GM12878 (cell line): ENCODE measurements at regions not wholly inside any gene's neighbourhood (a gene's known extent, or its start where the extent isn't known, plus 50 kb on each side); places are given as distances from the start of the nearest gene placed in this dataset.

Experiments
- CUX1 ChIP-seq: IDR thresholded peaks from 2 replicates; pipeline ENCODE4 v1.6.1; 2012; ENCODE audit warnings: improper control_type of control experiment, low read depth, low read length; ENCODE audit not compliant: insufficient replicate concordance
- EP300 ChIP-seq, 2 experiments: fragments of 150-350 bp in 1 of 2; IDR thresholded peaks; 2 replicates each; pipeline ENCODE4 v1.6.1; 2011 to 2012; ENCODE audit warnings: low read depth in 2 of 2, low read length in 2 of 2, borderline replicate concordance in 1 of 2, improper control_type of control experiment in 1 of 2, inconsistent platforms in 1 of 2; ENCODE audit not compliant: control insufficient read depth in 1 of 2
- GABPA ChIP-seq: IDR thresholded peaks from 2 replicates; pipeline ENCODE4 v1.6.1; 2014; ENCODE audit warnings: antibody characterized with exemption, low read depth, mild to moderate bottlenecking, inconsistent platforms
- RELA ChIP-seq: fragments of 450-650 bp; IDR thresholded peaks from 2 replicates; pipeline ENCODE4 v1.8.0; 2014; ENCODE audit warnings: borderline replicate concordance; ENCODE audit not compliant: partially characterized antibody
- REST ChIP-seq: IDR thresholded peaks from 2 replicates; pipeline ENCODE4 v1.6.1; 2012; ENCODE audit warnings: mild to moderate bottlenecking, low read depth, low read length
- RUNX3 ChIP-seq: IDR thresholded peaks from 2 replicates; pipeline ENCODE4 v1.6.1; 2012; ENCODE audit warnings: low read length, inconsistent platforms

GRCh38 chr10:83469728-83470331 is 669.5 kb upstream of the GHITM start (continued):
- no peak for TF ChIP-seq EP300 (IDR thresholded peaks at IDR 0.05; ENCODE audit: borderline replicate concordance in 1 of 2, control insufficient read depth in 1 of 2, low read depth in 2 of 2, low read length in 2 of 2)
- TF ChIP-seq GABPA, result no peak
- no peak for TF ChIP-seq RELA
- TF ChIP-seq CUX1, result no peak
- TF ChIP-seq REST, result no peak
- TF ChIP-seq RUNX3, result no peak
- TF ChIP-seq, all 136 proteins: peak for 0
